ENCODE measurements at regions not wholly inside any gene's neighbourhood (a gene's known extent, or its start where the extent isn't known, plus 50 kb on each side); places are given as distances from the start of the nearest gene placed in this dataset.

GRCh38 chr5:7325975-7326913, 69.7 kb upstream of the ADCY2 start:
- no peaks in the 10 kb centered on the region for H3K27me3 Mint-ChIP-seq (ENCODE audit: low read depth)
- TF ChIP-seq ATF6 (CRISPR knock-in tag; IDR thresholded peaks at IDR 0.05) (no peak), HMGXB4 (CRISPR knock-in tag; IDR thresholded peaks at IDR 0.05) (no peak), NR2C2 (CRISPR knock-in tag; IDR thresholded peaks at IDR 0.05) (no peak), ZNF671 (CRISPR knock-in tag; IDR thresholded peaks at IDR 0.05) (no peak), FOXJ3 (CRISPR knock-in tag; IDR thresholded peaks at IDR 0.05; ENCODE audit: borderline replicate concordance) (no peak), ETV6 (CRISPR knock-in tag; IDR thresholded peaks at IDR 0.05) (no peak), ATF1 (CRISPR knock-in tag; IDR thresholded peaks at IDR 0.05) (no peak), EMX1 (CRISPR knock-in tag; IDR thresholded peaks at IDR 0.05) (no peak), ZSCAN18 (CRISPR knock-in tag; IDR thresholded peaks at IDR 0.05) (no peak), MXD4 (CRISPR knock-in tag; IDR thresholded peaks at IDR 0.05; ENCODE audit: borderline replicate concordance) (no peak), USF1 (CRISPR knock-in tag; IDR thresholded peaks at IDR 0.05) (no peak), NFYB (CRISPR knock-in tag; conservative IDR thresholded peaks at IDR 0.05; ENCODE audit: low read depth) (no peak), KAT7 (CRISPR knock-in tag; IDR thresholded peaks at IDR 0.05; ENCODE audit: borderline replicate concordance) (no peak), TEAD1 (CRISPR knock-in tag; IDR thresholded peaks at IDR 0.05) (no peak), USF2 (CRISPR knock-in tag; IDR thresholded peaks at IDR 0.05) (no peak), GABPB1 (CRISPR knock-in tag; IDR thresholded peaks at IDR 0.05) (no peak), MLX (CRISPR knock-in tag; IDR thresholded peaks at IDR 0.05) (no peak), TEAD4 (CRISPR knock-in tag; IDR thresholded peaks at IDR 0.05) (no peak)
- H3K4me1 Mint-ChIP-seq, result peaks cover 37% of the 10 kb centered on the region
- H3K36me3 Mint-ChIP-seq, result no peaks in the 10 kb centered on the region
- DNase-seq (ENCODE audit: low spot score) (no peak), ATAC-seq (no peak)
- no peak overlapping the region for H3K4me3 Mint-ChIP-seq
- CTCF ChIA-PET, result interaction anchor here (0.8 kb wide), 1 partner anchor 193 kb away, joined by 3 read pairs; no protein-coding TSS in a partner anchor
- H3K9me3 Mint-ChIP-seq, result no peaks in the 10 kb centered on the region
- no peak overlapping the region for H3K27ac Mint-ChIP-seq
- POLR2A ChIA-PET, result no interaction called here
